ENCODE measurements at regions not wholly inside any gene's neighbourhood (a gene's known extent, or its start where the extent isn't known, plus 50 kb on each side); places are given as distances from the start of the nearest gene placed in this dataset.
"Not testable (repeated sequence)": the region's sequence is repeated elsewhere in the genome, so short reads cannot be mapped to it uniquely, and the experiment has no call there.

DNA sequence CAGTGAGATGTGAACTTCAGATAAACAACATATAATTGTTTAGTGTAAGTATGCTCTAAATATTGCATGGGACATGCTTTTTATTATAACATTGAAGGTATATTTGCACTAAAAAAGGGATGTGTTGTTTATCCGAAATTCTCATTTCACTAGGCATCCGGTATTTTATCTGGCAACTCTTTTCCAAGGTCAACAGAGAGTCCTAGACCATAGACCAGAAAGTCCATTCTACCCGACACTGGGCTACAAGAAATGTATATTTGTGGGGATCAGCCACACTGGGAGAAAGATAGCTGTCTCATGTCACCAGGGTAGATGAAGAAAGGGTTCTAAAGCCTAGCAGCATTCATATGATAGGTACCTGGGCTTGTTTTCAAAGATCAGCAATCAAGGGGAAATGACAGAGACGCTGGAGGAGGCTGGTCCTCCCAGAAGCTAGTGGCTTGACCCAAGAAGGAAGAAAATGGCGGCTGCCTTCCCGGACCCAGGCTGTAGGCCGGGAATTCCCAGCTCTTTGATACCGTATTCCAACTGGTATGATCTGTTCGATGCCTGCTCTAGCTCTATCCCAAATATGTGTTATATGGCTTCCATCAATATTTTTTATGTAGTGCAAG, 161.1 kb upstream of the IRF2BP2 start:
- DNase-seq: no peak

DNA sequence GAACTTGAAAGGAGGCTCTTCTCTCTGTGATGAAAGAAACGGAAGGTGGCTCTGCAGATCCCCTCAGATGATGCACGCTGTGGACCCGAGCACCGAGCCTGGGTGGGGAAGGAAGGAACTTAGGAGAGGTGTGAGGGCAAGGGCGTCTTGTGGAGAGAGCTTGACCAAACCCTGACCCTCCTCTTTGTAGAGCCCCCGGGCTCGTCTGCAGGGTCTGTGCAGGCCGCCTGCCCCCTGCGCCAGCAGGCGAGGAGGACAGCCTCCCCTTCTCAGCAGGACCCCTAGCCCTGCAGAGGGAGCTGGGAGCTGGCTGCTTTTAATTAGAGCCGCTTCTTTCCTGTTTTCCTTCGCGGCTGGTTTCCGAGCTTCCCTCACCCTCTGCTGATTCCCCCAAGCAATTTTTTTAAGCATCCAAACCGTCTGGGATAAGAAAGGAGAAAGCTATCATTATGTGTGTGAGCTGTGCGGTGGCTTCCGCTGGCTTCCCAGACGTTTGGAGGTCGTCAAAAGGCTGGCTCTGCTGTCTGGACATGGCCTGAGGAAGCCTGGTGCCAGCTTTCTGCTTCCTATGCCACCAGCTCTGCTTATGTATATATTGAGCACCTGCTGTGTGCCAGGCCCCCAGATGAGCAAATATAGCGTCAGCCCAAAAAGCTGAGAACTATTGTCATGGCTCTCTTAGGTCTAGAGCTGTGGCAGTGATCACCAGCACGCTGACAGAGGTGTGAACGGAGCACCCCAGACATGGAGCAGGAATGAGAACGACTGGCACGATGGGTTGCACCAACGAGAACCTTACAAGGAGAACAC, 160.2 kb upstream of the IRF2BP2 start:
- DNase-seq: no peak

DNA sequence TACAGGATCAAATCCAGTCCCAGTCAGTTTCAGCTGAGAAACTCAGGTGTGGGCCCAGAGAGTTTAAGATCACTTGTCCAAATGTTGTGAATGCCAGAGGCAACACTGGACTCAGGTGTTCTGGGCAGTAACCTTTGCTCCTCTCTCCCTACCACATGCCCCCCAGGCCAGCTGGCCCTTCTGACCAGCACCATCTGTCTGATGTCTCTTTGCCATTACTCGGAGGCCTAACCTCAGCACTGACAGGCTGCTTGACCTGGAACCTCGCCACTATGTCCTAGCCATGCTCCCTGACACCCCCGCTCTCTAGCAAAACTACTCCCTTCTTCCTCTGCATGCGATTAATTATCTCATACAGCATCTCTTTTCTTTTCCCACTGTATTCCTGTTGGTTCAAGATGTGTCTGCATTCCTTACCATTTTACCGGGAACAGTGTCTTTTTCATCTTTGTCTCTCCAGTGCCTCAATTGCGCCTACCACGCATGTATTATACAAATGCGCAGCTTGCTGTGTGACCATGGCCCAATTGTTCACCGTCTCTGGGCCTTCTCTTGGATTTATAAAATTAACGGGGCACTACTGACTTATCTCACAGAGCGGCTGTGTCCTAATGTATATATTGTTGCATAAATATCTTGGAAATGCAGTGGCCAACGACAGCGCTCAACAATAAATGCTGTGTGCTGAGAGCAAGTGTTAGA, 159.5 kb upstream of the IRF2BP2 start:
- no peak for DNase-seq

DNA sequence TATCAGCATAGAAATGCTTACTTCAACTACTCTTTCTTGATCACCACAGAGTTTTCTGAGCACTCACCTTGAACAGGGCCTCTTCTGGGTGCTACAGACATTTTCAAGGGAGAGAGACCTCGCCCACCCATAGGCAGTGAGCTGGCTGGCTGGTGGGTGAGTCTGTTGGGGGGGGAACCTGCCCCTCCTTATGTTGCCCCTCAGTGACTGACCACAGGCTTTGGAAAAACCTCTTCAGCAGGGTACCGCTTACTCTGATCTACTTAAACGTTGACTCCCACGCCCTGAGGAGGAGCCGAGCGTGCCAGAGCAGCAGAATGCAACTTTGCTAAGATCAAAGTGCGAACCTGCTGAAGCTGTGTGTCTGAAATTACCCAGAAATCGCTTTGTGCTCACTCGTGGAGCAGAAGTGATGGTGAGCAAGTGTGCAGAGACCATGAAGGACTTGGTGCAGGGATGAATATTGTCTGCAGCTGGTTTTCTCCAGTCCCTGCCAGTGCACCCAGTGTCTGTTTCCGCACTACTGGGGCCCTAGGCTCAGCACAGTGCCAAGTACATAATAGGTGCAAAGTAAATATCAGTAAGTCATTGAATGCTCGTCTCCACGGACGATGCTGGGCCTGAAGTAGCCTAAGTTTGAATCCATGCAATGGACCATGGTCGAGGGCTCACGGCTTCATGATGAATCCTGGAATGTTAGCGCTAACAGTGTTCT, 158.7 kb upstream of the IRF2BP2 start:
- no peak for DNase-seq

DNA sequence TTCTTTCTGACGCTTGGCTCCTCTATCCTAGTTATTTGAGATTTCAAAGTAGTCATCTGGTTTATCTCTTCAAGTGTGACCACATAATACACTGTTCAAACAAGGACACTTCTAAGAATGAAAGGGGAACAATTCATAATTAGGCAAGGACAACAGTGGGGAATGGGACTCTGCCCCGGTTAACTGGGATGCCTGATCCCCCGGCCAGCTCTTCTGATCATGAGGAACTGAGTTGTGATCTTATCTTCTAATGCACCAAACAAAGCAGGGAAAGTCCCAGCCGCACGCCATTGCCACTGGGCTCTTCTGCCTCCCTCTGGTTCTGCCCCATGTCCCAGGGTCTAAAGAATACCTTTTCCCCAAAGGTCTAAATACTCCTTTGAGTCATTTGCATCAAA, 158.2 kb upstream of the IRF2BP2 start:
- DNase-seq: no peak

DNA sequence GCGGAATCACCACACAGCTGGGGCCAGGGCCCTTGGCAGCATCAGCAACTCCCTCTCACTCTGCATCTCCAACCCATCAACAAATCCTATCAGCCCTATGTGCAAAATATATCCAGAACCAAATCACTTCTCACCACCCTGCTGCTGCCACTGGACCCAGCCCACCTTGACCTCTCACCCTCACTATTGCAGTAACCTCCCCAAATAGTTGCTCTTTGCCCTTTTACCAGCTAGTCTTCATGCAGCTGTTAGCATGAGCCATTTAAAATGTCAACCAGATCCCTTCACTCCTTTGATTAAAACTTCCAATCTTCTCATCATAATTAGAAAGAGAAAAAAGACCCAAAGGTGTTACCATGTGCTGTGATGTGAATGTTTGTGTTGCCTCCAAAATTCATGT, 155.7 kb upstream of the IRF2BP2 start:
- no peak for DNase-seq

DNA sequence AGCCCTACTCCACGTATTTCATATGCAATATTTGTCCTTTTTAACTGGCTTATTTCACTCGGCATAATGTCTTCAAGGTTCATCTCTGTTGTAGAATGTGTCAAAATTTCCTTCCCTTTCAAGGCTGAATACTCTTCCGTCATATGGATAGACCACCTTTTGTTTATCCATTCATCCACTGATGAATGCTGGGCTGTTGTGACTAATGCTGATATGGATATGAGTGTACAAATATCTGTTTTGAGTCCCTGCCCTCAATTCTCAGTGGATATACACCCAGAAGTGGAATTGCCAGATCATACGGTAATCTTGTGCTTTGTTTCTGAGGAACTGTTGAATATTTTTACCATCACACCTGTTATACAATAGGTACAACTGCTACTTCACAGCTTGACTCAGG, 155.2 kb upstream of the IRF2BP2 start:
- DNase-seq: no peak

DNA sequence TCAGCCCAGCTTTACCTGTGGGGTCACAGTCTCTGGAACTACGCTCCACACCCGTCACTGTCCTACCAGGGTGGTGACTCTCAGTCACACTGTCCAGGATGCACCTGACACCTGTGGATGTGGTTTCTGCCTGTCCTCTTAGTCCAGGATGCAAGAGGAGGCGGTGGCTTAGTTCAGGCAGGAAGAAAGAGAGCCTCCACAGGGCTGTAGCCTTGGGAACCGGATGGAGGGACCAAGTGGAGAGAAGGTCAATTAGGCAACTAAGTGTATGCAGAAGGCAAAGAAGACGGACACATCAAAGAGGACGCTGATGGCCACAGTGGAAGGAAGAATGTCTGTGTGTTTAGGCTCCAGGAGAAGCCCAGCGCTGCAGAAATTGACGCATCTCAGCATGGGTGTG, 153.9 kb upstream of the IRF2BP2 start:
- no peak for DNase-seq

DNA sequence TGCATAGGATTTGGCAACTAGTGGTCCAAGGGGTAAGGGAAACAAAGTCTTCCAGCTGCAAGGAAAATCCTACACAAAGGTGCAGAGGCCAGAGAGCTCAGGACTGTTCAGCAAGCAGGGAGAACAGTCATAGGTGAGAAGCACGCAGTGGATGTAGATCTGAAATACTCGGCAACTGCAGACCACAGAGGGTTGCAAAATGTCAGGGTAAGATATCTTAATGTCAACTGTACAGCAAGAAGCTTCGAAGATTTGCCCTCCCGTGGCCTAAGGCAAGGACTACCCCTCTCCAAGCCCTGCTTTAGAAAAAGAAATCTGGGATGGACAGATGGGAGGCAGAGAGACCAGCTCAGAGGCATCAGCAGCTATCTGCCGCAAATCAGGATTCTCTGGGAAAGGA, 153.4 kb upstream of the IRF2BP2 start:
- no peak for DNase-seq

DNA sequence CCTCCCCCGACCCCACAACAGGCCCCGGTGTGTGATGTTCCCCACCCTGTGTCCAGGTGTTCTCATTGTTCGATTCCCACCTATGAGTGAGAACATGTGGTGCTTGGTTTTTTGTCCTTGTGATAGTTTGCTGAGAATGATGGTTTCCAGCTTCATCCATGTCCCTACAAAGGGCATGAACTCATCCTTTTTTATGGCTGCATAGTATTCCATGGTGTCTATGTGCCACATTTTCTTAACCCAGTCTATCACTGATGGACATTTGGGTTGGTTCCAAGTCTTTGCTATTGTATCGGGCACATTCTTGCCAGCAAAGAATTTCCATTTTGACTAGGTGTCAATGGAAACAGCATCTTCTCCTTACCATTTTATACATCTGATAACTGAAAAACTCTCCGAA, 152.1 kb upstream of the IRF2BP2 start:
- DNase-seq: not testable (repeated sequence)

DNA sequence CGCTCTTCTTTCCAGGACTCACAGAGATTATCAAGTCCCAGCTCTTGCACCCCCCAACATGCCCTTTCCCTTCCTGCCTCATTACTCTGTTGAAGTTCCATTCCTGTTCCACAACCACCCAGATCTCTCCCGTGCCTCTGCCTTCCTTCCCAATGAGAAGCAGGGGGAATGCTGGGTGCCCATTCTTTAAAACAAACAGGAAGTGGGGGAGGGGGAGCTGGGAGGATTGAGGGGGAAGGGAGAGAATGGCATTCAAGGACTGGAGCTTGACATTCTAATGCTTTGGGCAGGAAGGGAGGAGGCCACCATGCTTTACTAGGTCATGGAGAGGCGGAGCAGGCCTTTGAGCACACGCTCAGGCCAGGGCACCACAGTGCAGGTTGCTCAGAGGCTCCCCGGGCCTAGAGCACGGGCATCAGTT, 150.3 kb upstream of the IRF2BP2 start:
- DNase-seq: no peak

DNA sequence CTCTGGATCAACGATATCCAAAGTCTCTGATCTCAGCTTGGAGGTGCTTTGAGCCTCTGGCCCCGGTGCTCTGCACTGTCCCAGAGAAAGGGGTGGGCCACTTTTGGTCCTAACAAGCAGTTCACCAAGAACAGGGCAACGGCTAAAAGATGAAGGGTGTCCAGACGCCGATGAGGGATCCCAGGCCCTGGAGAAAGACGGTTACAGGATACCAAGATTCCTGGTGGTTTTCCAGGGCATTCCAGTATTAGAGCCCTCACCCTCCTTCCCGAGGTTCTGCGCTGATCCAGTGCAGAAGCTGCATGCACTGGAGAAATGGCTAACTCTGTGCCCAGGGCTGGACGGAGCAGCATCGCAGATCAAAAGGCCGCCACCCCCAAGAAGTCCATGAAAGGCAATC, 149.9 kb upstream of the IRF2BP2 start:
- no peak for DNase-seq

DNA sequence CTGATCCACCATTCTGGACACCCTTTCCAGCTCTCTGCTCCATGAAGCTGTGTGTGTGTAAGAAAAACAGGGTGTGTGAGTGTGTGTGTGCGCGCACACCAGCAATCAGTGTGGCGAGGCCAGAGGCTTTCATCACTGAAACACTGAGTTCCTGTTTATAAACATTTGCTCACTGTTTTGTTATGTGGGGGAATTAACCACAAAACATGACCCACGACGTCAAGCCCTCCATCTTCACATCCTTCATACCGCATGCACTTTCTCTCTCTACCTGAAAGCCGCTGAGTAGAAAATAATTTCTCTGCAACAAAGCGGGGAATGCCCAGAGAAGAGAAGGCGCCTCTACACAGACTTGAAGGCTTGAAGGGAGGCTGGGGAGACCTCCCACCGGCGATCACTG, 148.9 kb upstream of the IRF2BP2 start:
- DNase-seq: no peak

DNA sequence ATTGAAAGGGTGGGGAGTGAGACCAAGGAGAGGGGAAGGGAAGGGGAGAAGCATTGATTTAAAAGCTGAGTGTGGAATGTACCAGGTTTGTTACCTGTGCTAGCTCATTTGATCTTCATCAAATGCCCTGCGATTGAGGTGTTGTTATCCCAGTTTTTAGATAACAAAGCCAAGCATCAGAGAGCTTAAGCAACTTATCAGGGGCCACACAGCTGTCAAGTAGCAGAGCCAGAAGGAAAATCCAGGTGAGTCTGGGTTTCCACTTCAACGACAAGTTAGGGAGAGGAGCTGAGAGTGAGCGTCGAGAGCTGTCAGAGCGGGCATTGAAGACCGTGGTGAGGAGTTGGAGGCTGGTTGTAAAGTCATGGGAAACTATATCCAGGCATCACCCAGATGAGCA, 146.9 kb upstream of the IRF2BP2 start:
- no peak for DNase-seq

DNA sequence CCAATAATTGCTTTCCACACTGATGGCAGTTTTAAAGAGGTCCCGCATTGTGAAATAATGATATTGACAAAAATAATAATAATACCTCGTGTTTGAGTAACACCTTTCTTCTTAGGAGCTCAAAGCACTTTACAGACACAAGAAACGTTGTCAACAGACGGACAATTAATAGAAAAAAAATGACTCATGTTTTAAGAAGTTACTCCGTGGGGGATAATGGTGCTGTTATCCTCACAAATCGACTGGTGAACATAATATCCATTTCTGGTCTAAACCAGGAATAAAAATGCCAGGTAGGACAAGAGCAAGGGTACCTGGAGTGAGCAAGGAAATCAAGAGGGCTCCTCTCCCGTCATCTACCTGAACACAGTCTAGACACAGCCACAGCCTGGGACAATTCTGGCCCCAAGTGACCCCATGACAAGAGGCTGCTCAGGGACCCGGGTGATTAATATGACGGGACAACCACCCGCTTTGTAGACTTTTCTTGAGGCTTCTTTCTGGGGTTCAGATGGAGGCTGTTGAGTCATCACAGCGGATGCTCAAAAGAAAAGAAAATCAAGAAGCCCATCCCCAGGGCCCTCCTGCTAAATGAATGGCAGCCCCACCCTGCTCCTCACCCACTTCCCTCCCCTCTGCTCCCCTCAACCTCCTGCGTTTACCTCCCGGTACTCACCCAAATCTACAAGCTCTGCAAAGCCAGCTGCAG, 146.2 kb upstream of the IRF2BP2 start:
- DNase-seq: no peak

DNA sequence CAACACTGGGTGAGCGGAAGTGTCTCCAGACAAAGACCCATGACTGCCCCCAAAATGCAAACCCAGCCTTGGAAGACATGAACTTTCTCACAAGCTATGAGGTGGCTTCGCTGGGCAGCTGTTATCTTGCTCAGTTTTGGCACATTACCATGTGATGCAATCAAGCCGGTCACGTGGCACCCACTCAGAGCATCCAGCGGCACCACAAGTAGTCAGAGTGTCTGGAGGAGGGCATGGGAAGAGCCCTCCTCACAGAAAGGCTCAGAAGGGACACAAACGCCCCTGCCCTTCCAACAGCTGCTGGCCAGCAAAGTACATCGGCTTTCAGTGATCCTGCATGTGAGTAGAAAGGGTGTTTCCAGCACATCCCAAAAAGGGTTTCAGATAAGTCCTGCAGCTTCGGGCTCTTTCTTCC, 145.5 kb upstream of the IRF2BP2 start:
- no peak for DNase-seq

DNA sequence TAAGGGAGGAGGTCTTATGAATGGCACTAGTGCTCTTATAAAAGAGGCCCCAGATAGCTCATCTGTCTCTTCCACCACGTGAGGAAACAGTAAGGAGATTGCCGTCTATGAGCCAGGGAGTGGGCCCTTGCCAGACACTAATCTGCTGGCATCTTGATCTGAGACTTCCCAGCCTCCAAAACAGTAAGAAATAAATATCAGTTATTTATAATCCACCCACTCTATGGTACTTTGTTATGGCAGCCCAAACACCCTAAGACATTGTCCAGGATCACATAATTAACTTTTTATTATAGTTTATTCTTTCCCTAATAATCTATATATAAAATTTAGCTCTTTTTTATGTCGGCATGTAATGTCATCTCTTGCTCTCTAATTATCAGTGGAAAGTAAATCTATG, 144.0 kb upstream of the IRF2BP2 start:
- no peak for DNase-seq

DNA sequence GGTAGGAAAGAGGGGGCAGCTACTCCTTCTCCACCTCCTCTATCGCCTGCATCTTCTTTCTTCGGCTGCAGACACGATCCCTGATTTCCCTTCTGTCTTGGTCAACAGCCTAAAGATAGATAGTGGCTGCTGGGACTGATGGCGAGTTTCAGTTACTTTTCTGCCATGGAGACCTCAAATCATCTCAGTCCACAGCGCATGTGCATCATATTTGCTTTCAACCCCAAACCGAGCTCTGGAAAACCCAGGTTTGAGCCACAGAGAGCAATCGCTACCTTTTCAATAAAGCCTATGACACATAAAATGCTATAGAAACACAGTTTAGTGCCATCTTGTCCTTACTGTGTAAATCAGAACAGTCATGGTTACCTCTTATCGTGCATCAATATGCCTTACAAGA, 142.9 kb upstream of the IRF2BP2 start:
- DNase-seq: no peak

DNA sequence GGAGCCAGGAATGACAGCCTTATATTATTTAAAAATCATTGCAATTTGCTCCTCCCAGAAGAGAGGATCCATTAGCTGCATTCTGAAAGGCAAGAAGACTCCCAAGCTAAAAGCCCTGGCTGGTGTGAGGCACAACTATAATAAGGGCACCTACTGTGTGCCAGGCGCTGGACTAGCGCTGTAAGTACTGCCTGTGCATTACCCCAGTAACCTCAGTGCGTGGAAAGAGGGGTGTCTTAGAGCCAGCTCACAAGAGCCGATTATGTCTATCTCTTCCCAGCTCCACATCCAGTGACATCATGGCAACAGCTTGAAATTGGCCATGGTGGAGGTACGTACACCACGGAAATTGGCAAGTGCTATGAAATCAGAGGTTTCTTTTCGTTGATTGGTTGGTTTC, 141.7 kb upstream of the IRF2BP2 start:
- DNase-seq: no peak

DNA sequence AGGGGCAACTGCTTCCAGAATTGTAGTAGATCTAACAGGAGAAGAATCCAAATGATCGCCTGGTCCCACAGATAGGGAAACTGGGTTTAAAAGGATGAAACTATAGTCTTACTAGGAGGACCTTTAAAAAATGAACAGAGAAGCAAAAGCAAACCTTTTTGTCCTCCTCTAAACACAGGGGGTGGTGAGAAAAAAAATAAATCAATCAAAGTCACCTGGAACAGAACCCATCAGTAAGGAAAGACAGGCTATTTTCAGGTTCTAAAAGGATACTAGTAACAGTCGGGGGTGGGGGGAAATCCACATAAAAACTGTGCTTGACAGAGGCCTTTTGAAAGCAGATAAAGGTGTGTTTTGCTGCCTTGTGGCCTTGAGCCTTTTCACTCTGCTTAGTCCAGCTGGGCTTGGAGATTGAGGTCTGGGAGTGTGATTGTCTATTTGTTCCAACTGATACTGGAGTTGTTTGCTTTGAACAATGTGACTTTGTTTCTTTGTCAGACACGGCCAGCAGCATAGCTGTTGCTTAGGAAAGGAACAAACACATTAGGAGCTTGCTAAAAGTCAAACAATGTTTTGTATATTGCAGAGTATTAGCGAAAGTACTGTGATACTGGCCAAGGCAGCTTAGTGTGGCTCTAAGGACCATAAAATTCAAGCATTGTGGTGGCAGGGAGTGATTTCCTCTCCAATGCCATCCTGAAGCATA, 141.1 kb upstream of the IRF2BP2 start:
- no peak for DNase-seq

DNA sequence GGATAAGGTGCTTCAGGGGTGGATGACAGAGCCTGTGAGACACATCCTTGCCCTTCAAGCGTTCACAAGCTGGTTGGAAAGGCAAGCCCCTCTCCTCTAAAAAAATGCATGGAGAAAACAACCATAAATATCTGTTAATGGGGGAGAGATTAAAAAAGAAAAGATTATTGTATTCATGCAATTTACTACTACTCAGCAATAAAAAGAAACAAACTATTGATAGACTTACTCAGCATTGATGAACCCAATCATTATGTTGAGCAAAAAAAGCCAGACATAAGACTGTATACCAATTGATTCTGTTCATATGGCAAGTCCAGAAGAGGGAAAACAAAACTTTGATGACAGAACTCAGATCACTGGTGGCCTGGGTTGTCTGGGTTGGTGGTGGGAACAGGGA, 138.7 kb upstream of the IRF2BP2 start:
- no peak for DNase-seq

DNA sequence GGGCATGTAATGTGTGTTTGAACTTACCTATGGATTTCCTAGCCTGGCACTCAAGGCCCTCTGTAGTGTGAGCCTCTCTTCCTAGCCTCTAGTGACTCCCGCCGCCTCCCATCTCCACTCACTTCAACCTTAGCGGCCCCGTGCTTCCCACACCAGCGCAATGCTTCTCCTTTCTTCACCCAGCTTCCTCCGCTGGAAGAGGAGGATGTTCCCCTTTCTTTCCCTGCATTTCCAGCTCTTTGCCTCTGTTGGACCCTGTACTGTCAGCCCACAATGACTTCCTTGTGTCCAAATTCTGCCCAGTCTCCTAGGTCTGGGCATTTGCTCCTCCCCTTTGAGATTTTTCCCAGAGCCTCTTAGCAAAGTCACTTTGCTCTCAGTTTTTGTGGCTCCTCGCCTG, 138.1 kb upstream of the IRF2BP2 start:
- no peak for DNase-seq
